ENCODE measurements at regions not wholly inside any gene's neighbourhood (a gene's known extent, or its start where the extent isn't known, plus 50 kb on each side); places are given as distances from the start of the nearest gene placed in this dataset.

DNA sequence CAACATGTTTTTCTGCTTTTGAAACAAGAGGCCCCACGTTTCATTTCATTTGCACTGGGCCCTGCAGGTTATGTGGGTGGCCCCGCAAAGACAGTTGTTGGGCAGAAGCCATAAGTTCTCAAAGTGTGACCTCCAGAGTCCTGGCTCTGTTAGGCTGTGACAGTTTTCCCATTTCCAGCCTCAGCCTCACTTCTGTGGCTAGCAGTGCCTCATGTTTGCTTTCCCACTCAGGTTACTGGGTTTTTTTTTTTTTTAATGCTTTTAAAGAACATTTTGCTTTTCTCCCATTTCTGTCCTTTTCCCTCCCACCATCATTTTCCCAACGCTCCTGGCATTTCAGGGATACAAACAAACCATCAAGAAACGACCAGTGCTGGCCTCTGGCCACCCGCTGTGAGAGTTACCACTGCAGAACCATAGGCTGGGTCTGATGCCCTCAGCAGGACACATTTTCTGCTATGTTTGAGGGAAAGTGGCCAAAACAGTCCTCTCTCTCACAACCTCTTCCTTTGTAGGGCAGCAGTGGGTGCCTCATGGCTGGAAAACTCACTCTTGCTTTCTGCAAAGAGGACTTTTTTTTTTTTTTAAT is 159.0 kb upstream of the MPHOSPH6 start:
- H3K4me2 ChIP-seq (ENCODE audit: extremely low read depth, insufficient read depth, low read length): no peak overlapping the region
- H3K4me1 ChIP-seq (ENCODE audit: control insufficient read depth, extremely low read depth, insufficient read depth, low read length): no peaks in the 10 kb centered on the region
- DNase-seq (ENCODE audit: low read depth in 2 of 2): no peak
- no peak overlapping the region for H2AFZ ChIP-seq (ENCODE audit: low read length)
- H3K9ac ChIP-seq (ENCODE audit: insufficient read depth, low read length): no peak overlapping the region
- H3K27me3 ChIP-seq (ENCODE audit: control insufficient read depth, insufficient read depth, low read length): no peaks in the 10 kb centered on the region
- H3K4me3 ChIP-seq (replicated peaks in 1 of 4; ENCODE audit: control extremely low read depth in 1 of 4, insufficient read depth in 1 of 4, low read depth in 3 of 4, low read length in 4 of 4): no peak overlapping the region
- no peaks in the 10 kb centered on the region for H3K36me3 ChIP-seq (ENCODE audit: control insufficient read depth, insufficient read depth, low read length)
- no peaks in the 10 kb centered on the region for H4K20me1 ChIP-seq (ENCODE audit: control insufficient read depth, extremely low read depth, insufficient read depth, low read length)
- no peak for TF ChIP-seq EZH2 (IDR thresholded peaks at IDR 0.05; ENCODE audit: low read length, missing control alignments)
- TF ChIP-seq, protein P1, sequence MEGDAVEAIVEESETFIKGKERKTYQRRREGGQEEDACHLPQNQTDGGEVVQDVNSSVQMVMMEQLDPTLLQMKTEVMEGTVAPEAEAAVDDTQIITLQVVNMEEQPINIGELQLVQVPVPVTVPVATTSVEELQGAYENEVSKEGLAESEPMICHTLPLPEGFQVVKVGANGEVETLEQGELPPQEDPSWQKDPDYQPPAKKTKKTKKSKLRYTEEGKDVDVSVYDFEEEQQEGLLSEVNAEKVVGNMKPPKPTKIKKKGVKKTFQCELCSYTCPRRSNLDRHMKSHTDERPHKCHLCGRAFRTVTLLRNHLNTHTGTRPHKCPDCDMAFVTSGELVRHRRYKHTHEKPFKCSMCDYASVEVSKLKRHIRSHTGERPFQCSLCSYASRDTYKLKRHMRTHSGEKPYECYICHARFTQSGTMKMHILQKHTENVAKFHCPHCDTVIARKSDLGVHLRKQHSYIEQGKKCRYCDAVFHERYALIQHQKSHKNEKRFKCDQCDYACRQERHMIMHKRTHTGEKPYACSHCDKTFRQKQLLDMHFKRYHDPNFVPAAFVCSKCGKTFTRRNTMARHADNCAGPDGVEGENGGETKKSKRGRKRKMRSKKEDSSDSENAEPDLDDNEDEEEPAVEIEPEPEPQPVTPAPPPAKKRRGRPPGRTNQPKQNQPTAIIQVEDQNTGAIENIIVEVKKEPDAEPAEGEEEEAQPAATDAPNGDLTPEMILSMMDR (conservative IDR thresholded peaks at IDR 0.05 in 1 of 2, IDR thresholded peaks at IDR 0.05 in 1 of 2; ENCODE audit: low read depth in 1 of 2, low read length in 2 of 2): no peak
- H3K79me2 ChIP-seq (ENCODE audit: control insufficient read depth, insufficient read depth, low read length): no peaks in the 10 kb centered on the region
- no peaks in the 10 kb centered on the region for H3K9me3 ChIP-seq (ENCODE audit: control insufficient read depth, insufficient read depth, low read depth, low read length)
- no peak overlapping the region for H3K27ac ChIP-seq (ENCODE audit: insufficient read depth, low read length)

GRCh38 chr16:82323171-82323570 is 153.1 kb upstream of the MPHOSPH6 start:
- H3K4me3 ChIP-seq (replicated peaks in 1 of 4; ENCODE audit: control extremely low read depth in 1 of 4, insufficient read depth in 1 of 4, low read depth in 3 of 4, low read length in 4 of 4): no peak overlapping the region
- H3K4me2 ChIP-seq (ENCODE audit: extremely low read depth, insufficient read depth, low read length): no peak overlapping the region
- H3K9ac ChIP-seq (ENCODE audit: insufficient read depth, low read length): no peak overlapping the region
- H3K27ac ChIP-seq (ENCODE audit: insufficient read depth, low read length): no peak overlapping the region
- TF ChIP-seq, protein P1 (conservative IDR thresholded peaks at IDR 0.05 in 1 of 2, IDR thresholded peaks at IDR 0.05 in 1 of 2; ENCODE audit: low read depth in 1 of 2, low read length in 2 of 2): no peak
- no peak for TF ChIP-seq EZH2 (IDR thresholded peaks at IDR 0.05; ENCODE audit: low read length, missing control alignments)
- no peak overlapping the region for H2AFZ ChIP-seq (ENCODE audit: low read length)
- no peaks in the 10 kb centered on the region for H4K20me1 ChIP-seq (ENCODE audit: control insufficient read depth, extremely low read depth, insufficient read depth, low read length)
- H3K4me1 ChIP-seq (ENCODE audit: control insufficient read depth, extremely low read depth, insufficient read depth, low read length): no peaks in the 10 kb centered on the region
- H3K27me3 ChIP-seq (ENCODE audit: control insufficient read depth, insufficient read depth, low read length): no peaks in the 10 kb centered on the region
- DNase-seq (ENCODE audit: low read depth in 2 of 2): no peak
- no peaks in the 10 kb centered on the region for H3K79me2 ChIP-seq (ENCODE audit: control insufficient read depth, insufficient read depth, low read length)
- no peaks in the 10 kb centered on the region for H3K9me3 ChIP-seq (ENCODE audit: control insufficient read depth, insufficient read depth, low read depth, low read length)
- H3K36me3 ChIP-seq (ENCODE audit: control insufficient read depth, insufficient read depth, low read length): no peaks in the 10 kb centered on the region

- DNase-seq (ENCODE audit: low read depth in 2 of 2): no peak
- H3K27ac ChIP-seq (ENCODE audit: insufficient read depth, low read length): no peak overlapping the region
- no peak overlapping the region for H3K9ac ChIP-seq (ENCODE audit: insufficient read depth, low read length)
- no peak overlapping the region for H2AFZ ChIP-seq (ENCODE audit: low read length)
- H3K27me3 ChIP-seq (ENCODE audit: control insufficient read depth, insufficient read depth, low read length): no peaks in the 10 kb centered on the region
- no peaks in the 10 kb centered on the region for H3K36me3 ChIP-seq (ENCODE audit: control insufficient read depth, insufficient read depth, low read length)
- no peaks in the 10 kb centered on the region for H3K79me2 ChIP-seq (ENCODE audit: control insufficient read depth, insufficient read depth, low read length)
- H3K4me1 ChIP-seq (ENCODE audit: control insufficient read depth, extremely low read depth, insufficient read depth, low read length): no peaks in the 10 kb centered on the region
- no peak for TF ChIP-seq EZH2 (IDR thresholded peaks at IDR 0.05; ENCODE audit: low read length, missing control alignments)
- TF ChIP-seq, protein P1 (conservative IDR thresholded peaks at IDR 0.05 in 1 of 2, IDR thresholded peaks at IDR 0.05 in 1 of 2; ENCODE audit: low read depth in 1 of 2, low read length in 2 of 2): no peak
- no peak overlapping the region for H3K4me2 ChIP-seq (ENCODE audit: extremely low read depth, insufficient read depth, low read length)
- H3K4me3 ChIP-seq (replicated peaks in 1 of 4; ENCODE audit: control extremely low read depth in 1 of 4, insufficient read depth in 1 of 4, low read depth in 3 of 4, low read length in 4 of 4): no peak overlapping the region
- no peaks in the 10 kb centered on the region for H3K9me3 ChIP-seq (ENCODE audit: control insufficient read depth, insufficient read depth, low read depth, low read length)
- no peaks in the 10 kb centered on the region for H4K20me1 ChIP-seq (ENCODE audit: control insufficient read depth, extremely low read depth, insufficient read depth, low read length)
Observed at GRCh38 chr16:82322177-82322576, 152.2 kb upstream of the MPHOSPH6 start.

All from fibroblast of lung (primary cell).